NCI-H1417 treated with DMSO at 0.1 percent for 48 hours (cell line): ENCODE measurements at regions not wholly inside any gene's neighbourhood (a gene's known extent, or its start where the extent isn't known, plus 50 kb on each side); places are given as distances from the start of the nearest gene placed in this dataset.
A peak's percentile ranks its signal among the peaks of the same experiment; 100 is the strongest.

ENCODE experiments used
- DNase-seq: peaks from one replicate; lab custom pipeline; 2025; lab: John Stamatoyannopoulos, UW

GRCh38 chr6:14713008-14713960 lies 532.6 kb upstream of the JARID2 start:
- DNase-seq = no peak

GRCh38 chr6:14713966-14714631 lies 531.8 kb upstream of the JARID2 start:
- DNase-seq = no peak

- DNase-seq = no peak
Measured at GRCh38 chr6:14715076-14715475, 530.8 kb upstream of the JARID2 start.

GRCh38 chr6:14716499-14717146 lies 529.2 kb upstream of the JARID2 start:
- DNase-seq = no peak

- DNase-seq = no peak
Measured at GRCh38 chr6:14717307-14717706, 528.6 kb upstream of the JARID2 start.

- DNase-seq = no peak
Measured at GRCh38 chr6:14718861-14719260, 527.0 kb upstream of the JARID2 start.

GRCh38 chr6:14719270-14719669 lies 526.6 kb upstream of the JARID2 start:
- DNase-seq = no peak

- no peak for DNase-seq
Measured at GRCh38 chr6:14720411-14721102, 525.3 kb upstream of the JARID2 start.

- DNase-seq = no peak
Measured at GRCh38 chr6:14721103-14721758, 524.6 kb upstream of the JARID2 start.

GRCh38 chr6:14722001-14722562 lies 523.8 kb upstream of the JARID2 start:
- no peak for DNase-seq

GRCh38 chr6:14722704-14723103 lies 523.2 kb upstream of the JARID2 start:
- DNase-seq = no peak

GRCh38 chr6:14723535-14724086 lies 522.3 kb upstream of the JARID2 start:
- no peak for DNase-seq

- no peak for DNase-seq
Measured at GRCh38 chr6:14724549-14724948, 521.3 kb upstream of the JARID2 start.

GRCh38 chr6:14726816-14727493 lies 518.9 kb upstream of the JARID2 start:
- DNase-seq = no peak

- DNase-seq = no peak
Measured at GRCh38 chr6:14727494-14728395, 518.1 kb upstream of the JARID2 start.

- DNase-seq = no peak
Measured at GRCh38 chr6:14728396-14729024, 517.4 kb upstream of the JARID2 start.

GRCh38 chr6:14729129-14729871 lies 516.6 kb upstream of the JARID2 start:
- peak; percentile 18 for DNase-seq

- DNase-seq = no peak
Measured at GRCh38 chr6:14730654-14731053, 515.2 kb upstream of the JARID2 start.
